ENCODE measurements at regions not wholly inside any gene's neighbourhood (a gene's known extent, or its start where the extent isn't known, plus 50 kb on each side); places are given as distances from the start of the nearest gene placed in this dataset.
"Not testable (repeated sequence)": the region's sequence is repeated elsewhere in the genome, so short reads cannot be mapped to it uniquely, and the experiment has no call there.

GRCh38 chr9:78383130-78383529, 86.2 kb downstream of the PSAT1 start:
- DNase-seq: no peak

DNA sequence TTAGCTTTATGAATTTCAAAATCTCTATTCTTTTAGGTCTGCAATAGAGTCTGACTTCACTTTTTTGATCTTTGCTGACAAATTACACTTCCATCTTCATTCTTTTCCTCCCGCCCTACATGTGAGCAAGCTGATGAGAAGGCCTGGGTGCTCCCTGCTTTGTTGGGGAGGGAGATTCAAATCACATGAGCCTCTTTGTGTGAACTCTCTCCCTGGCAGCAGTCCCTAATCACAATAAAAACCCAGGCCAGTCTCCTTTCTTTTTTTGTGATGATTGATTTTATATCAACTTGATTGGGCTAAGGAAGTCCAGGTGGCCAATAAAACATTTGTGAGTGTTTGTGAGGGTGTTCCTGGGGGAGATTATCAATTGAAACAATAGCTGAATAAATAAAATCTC, 89.4 kb downstream of the PSAT1 start:
- no peak for DNase-seq

- no peak for DNase-seq
Observed at GRCh38 chr9:78386773-78387172, 89.8 kb downstream of the PSAT1 start.

DNA sequence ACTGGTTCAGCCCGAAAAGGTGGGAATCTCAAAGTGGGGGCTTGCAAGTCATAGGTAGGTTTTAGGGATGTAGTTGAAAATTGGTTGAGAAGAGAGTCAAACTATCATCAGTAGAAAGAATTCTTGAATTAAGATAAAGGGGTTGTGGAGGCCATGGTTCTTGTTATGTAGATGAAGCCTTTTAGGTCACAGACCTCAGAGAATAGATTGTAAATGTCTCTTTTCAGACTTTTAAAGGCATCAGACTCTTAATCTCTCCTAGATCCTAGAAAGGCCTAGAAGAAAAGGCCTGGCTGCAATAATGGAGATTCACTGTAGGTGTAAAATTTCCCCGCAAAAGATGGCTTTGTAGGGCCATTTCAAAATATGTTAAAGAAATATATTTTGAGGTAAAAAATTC, 96.4 kb downstream of the PSAT1 start:
- DNase-seq: no peak

GRCh38 chr9:78393932-78394331, 97.0 kb downstream of the PSAT1 start:
- DNase-seq: no peak

DNA sequence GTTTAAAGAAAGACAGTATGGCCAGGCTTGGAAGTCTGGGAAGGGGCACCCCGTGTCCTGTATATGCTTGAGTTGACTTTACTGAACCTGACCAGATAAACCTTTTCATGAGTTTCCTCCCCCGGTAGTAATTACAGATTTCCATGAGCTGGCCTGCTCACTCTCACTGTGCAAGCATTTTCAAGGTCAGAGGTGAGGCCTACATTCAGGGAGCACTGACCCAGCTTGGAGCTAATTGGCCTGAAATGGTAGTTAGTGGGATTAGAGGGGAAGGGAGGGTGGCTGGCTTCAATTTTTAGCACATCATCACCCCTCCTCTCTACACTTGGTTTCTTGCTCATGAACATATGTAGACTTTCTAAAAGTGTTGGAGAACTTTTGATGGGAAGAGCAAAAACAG, 99.2 kb downstream of the PSAT1 start:
- DNase-seq: no peak

DNA sequence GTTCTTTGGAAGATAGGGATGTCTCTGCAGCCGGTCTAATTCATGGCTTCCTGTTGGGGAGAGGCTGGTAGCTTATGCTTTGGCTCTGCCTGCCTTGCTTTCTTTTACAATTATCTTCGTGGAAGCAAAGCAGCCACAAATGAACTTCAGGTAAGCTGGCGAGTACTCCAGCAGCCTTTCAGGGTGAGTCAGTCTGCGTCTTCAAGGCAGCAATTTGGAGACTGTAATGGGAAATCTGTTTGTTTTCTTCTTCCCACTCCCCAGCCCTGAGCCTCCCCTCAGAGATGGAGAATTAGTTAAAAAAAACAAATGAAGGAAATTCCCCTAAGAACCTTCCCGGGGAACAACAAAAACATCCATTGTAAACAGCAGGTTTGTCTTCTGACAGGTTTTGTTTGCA, 100.1 kb downstream of the PSAT1 start:
- no peak for DNase-seq

GRCh38 chr9:78397454-78397853, 100.5 kb downstream of the PSAT1 start:
- no peak for DNase-seq

DNA sequence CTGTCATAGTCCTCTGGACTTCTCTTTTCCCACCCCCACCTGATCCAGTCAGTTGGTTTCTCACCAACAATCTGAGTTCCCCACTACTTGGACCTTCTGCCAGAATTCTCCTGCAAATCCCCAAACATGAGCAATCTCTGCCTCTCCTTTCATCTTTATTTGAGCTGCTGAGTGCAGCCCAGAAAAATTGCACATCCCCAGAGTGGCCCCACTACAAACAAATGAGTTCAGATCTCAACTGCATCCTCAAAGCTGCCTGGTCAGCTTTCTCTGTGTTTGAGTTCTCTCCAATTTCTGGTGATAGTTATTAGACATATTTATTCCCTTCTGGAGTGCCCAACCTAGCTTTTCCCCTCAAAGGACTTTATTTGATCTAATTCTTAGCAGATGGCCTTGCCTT, 102.2 kb downstream of the PSAT1 start:
- no peak for DNase-seq

DNA sequence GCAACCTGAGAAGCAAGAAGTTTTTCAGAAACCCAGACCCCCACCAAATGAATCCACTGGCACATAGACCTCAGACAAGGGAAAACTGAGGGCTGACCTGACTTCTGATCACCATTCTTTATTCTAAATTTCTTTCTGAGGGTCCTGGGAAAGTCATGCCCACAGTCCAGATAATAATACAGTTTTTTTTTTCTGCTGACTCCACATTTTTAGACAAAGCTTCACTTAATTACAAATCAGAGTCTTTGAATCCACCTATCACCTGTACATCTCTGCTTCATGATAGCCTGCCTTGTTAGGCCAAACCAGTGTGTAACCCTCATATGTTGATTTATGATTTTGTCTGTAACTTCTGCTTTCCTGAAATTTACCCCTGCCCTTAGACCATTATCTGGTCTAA, 103.6 kb downstream of the PSAT1 start:
- DNase-seq: no peak

- no peak for DNase-seq
Observed at GRCh38 chr9:78405461-78405860, 108.5 kb downstream of the PSAT1 start.

GRCh38 chr9:78406146-78406545, 109.2 kb downstream of the PSAT1 start:
- DNase-seq: no peak

DNA sequence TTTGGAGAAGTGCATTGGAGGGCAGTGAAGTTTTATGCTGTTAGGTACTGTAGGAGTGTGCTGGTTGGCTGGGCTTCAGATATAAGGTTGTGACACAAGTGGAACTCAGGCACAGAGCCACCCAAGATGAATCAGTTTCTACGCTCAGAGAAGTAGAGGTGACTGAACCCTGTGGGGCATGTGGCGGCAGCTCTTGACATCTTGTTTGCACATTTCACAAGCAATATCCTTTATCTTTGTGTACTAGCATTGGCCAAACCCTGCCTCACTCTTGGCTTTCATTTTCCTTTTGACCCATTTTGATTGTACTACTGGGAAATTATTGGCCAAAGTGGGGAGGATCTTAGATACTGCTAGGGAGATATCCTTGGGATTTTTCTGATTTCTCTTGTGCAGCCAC, 110.0 kb downstream of the PSAT1 start:
- no peak for DNase-seq

- DNase-seq: no peak
Observed at GRCh38 chr9:78407636-78408312, 110.8 kb downstream of the PSAT1 start.

- DNase-seq: no peak
Observed at GRCh38 chr9:78408388-78408787, 111.5 kb downstream of the PSAT1 start.

DNA sequence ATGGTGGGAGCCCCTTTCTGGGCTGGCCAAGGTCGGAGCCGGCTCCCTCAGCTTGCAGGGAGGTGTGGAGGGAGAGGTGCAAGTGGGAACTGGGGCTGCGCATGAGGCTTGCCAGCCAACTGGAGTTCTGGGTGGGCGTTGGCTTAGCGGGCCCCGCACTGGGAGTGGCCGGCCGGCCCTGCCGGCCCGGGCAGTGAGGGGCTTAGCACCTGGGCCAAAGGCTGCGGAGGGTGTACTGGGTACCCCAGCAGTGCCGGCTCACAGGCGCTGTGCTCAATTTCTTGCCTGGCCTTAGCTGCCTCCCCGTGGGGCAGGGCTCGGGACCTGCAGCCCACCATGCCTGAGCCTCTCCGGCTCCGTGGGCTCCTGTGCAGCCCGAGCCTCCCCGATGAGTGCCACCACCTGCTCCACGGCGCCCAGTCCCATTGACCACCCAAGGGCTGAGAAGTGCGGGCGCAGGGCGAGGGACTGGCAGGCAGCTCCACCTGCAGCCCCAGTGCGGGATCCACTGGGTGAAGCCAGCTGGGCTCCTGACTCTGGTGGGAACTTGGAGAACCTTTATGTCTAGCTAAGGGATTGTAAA, 113.1 kb downstream of the PSAT1 start:
- DNase-seq: not testable (repeated sequence)

DNA sequence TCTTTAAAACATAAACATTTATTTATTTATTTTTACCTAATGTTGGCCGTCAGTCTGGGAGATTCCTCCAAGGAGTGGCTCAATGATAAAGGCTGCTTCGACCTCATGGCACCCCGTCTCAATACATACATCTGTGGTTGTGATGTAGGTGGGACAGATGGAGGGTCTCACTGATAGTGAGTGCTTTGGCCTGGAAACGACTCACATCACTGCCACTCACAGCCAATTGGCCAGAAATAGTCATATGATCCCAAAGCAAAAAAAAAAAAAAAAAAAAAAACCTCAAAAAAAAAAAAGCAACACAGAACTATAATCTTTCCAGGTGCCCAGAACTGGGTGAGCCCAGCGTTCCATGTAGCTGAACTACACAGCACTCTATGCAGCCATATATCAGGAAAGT, 125.4 kb downstream of the PSAT1 start:
- DNase-seq: no peak

- no peak for DNase-seq
Observed at GRCh38 chr9:78424299-78424698, 127.4 kb downstream of the PSAT1 start.

GRCh38 chr9:78428640-78429039, 131.7 kb downstream of the PSAT1 start:
- no peak for DNase-seq

- DNase-seq: no peak
Observed at GRCh38 chr9:78430387-78430786, 133.5 kb downstream of the PSAT1 start.

GRCh38 chr9:78431039-78431438, 134.1 kb downstream of the PSAT1 start:
- not testable (repeated sequence) for DNase-seq

DNA sequence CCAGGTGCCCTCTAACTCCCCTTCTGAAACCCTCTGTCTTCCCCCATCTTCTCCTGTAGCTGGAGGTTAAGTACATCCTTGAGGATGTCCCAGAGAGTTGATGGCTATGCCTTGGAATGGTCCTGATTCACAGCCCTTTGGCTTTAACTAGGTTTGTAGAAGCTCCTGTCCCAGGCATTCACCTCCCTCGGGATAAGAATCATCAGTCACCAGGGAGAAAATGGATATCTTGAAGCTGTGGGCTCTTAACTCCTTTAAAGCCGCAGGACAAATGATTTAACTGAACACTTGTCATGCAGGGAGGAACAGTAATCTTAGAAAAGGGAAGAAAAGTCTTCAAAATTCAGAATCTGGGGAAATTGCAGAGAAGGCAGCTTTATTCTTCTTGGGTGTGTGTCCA, 139.9 kb downstream of the PSAT1 start:
- no peak for DNase-seq

DNA sequence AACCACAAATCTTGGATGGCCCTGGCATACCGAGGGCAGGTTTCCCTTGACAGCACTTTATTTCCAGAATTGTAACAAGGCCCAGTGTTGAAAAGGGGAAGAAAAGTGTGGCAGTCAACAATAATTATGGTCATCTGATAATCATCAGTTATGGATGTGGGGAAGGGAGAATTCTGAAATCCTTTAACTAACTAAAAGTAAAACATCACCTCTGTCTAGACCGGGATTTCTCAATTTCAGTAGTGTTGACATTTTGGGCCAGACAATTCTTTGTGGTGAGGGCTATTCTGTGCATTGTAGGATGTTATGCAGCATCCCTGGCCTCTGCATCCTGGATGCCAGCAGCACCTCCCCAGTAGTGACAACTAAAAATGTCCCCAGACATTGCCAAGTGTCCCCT, 140.4 kb downstream of the PSAT1 start:
- no peak for DNase-seq

DNA sequence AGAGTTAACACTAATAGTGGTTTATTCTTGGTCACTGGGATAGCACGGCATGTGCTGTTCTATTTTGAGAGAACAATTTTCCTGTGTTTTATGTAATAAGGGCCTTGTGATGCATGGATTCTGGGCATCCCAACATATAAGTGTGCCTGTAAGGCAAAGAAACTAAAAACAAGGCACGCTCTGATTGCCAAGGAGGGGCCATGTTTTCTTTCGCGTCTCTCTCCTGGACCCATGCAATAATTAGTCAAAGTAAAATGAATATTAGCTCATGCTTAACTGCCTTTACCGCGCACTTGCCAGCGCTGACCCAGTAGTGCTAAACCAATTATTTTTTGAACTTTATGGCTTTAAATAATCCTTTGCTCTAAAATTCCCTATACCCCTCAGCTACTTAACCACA, 140.9 kb downstream of the PSAT1 start:
- no peak for DNase-seq

GRCh38 chr9:78438211-78438610, 141.3 kb downstream of the PSAT1 start:
- DNase-seq: no peak
